GM10266 (cell line): ENCODE measurements at regions not wholly inside any gene's neighbourhood (a gene's known extent, or its start where the extent isn't known, plus 50 kb on each side); places are given as distances from the start of the nearest gene placed in this dataset.

Source experiments
- DNase-seq: peaks from one replicate; pipeline ENCODE4 v3.0.0; 2012; ENCODE audit errors: extremely low spot score
- CTCF ChIP-seq: IDR thresholded peaks from 2 replicates; pipeline ENCODE4 v1.5.1; 2012; ENCODE audit warnings: mild to moderate bottlenecking, low read depth; ENCODE audit not compliant: control insufficient read depth, insufficient read depth; ENCODE audit errors: missing control alignments

GRCh38 chr16:51540259-51540658 is 389.2 kb upstream of the SALL1 start:
- DNase-seq: no peak
- TF ChIP-seq CTCF: no peak

GRCh38 chr16:51538707-51539498 is 387.8 kb upstream of the SALL1 start:
- no peak for TF ChIP-seq CTCF
- no peak for DNase-seq

DNA sequence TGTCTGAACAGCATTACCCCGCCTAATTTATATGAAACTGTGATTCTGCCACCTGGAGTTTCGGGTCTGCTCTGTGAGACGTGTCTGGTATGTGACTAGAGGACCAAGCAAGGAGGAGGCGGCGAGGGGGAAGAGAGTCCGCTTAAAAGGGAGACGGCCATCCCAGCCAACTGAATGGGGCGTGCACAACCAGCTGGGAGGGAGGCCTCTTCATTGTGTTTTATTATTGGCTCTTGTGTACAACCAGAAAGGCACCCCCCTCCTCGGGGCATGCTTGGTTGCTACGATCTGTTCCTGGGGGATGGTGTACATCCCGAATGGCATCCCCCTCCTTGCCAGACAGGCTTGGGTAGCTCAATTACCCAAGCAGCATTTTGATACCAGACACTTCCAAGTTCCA is 384.5 kb upstream of the SALL1 start:
- no peak for TF ChIP-seq CTCF
- no peak for DNase-seq

DNA sequence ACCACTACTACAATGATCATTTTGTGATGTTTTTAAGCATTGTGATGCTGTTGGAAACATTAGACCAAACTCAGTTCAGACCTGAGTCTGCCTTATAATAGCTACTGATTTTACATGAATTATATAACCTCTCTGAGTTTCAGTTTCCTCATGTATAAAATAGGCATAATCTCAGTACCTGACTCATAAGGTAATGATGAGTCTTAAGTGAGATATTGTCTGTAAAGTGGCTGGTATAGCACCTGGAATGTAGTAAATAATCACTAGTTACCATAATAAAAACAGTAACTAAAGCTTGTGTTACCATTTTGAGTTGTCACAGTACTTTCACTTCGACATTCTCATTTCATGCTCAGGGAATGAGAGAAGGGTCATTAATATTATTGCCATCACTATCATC is 381.5 kb upstream of the SALL1 start:
- no peak for TF ChIP-seq CTCF
- no peak for DNase-seq

- no peak for TF ChIP-seq CTCF
- no peak for DNase-seq
These were observed 380.2 kb upstream of the SALL1 start for GRCh38 chr16:51531271-51531670.

- TF ChIP-seq CTCF: no peak
- DNase-seq: no peak
These were observed 376.3 kb upstream of the SALL1 start for GRCh38 chr16:51527349-51527748.

DNA sequence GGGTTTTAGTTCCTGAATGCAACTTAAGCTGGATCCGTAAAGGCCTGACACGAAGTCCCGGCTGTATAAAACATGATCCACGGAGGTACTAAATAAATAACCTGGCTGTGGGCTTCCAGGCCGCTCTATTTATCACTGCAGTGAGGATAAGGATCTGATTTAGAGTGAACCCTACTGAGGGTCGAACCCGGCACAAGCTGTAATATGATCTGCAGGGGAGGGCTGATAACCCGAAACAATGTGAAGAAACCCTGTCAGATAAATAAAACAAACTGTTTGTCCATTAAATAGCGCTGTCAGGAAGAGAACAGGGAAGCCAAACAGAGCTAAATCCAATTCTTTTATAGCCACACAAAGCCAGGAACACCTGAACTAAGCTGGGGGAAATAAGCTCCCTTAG is 375.6 kb upstream of the SALL1 start:
- DNase-seq: no peak
- no peak for TF ChIP-seq CTCF
